Lower leg skin (tissue), 3 donors: ENCODE measurements at regions not wholly inside any gene's neighbourhood (a gene's known extent, or its start where the extent isn't known, plus 50 kb on each side); places are given as distances from the start of the nearest gene placed in this dataset.

Experiments used
- CTCF ChIP-seq, 3 donors: fragments of 450-650 bp; IDR thresholded peaks; one replicate each; pipeline ENCODE4 v1.5.1; 2016; ENCODE audit warnings: antibody characterized with exemption in 3 of 3, mild to moderate bottlenecking in 3 of 3, moderate library complexity in 2 of 3
- POLR2A ChIP-seq, 2 donors: fragments of 450-650 bp; IDR thresholded peaks; one replicate each; pipeline ENCODE4 v1.6.1; 2016 to 2017; ENCODE audit warnings: antibody characterized with exemption in 2 of 2, mild to moderate bottlenecking in 1 of 2, moderate library complexity in 1 of 2

- TF ChIP-seq CTCF (IDR thresholded peaks at IDR 0.05) (no peak), POLR2A (IDR thresholded peaks at IDR 0.05) (no peak)
These were observed 177.8 kb upstream of the MYLIP start for GRCh38 chr6:15950962-15951569.
